Keratinocyte (primary cell): ENCODE measurements at regions not wholly inside any gene's neighbourhood (a gene's known extent, or its start where the extent isn't known, plus 50 kb on each side); places are given as distances from the start of the nearest gene placed in this dataset.

Experiments
- DNase-seq: peaks from one replicate; pipeline ENCODE4 v3.0.0-alpha.2; 2011; ENCODE audit warnings: low read depth, missing footprints, low spot score
- FAIRE-seq: peaks from 2 replicates; lab custom pipeline; 2011; peaks lifted over from hg19 to GRCh38; lab: Jason Lieb, UNC
- H2AFZ ChIP-seq: 2 replicates; pipeline ENCODE4 v1.6.0; 2012; ENCODE audit warnings: low read length, control low read depth, inconsistent platforms; ENCODE audit not compliant: control insufficient read depth
- H3K27ac ChIP-seq: 2 replicates; pipeline ENCODE4 v1.5.1; 2011; ENCODE audit warnings: low read length; ENCODE audit not compliant: control insufficient read depth, insufficient read depth
- H3K27me3 ChIP-seq: 3 replicates; pipeline ENCODE4 v1.6.0; 2011; ENCODE audit warnings: low read length; ENCODE audit not compliant: control insufficient read depth, insufficient read depth; ENCODE audit errors: extremely low read depth
- H3K36me3 ChIP-seq, 2 experiments: 2 replicates in 1 of 2; 3 replicates in 1 of 2; pipeline ENCODE4 v1.5.1; 2011; ENCODE audit warnings: low read length in 2 of 2, mild to moderate bottlenecking in 1 of 2; ENCODE audit not compliant: control insufficient read depth in 2 of 2, insufficient read depth in 2 of 2; ENCODE audit errors: extremely low read depth in 1 of 2
- H3K4me1 ChIP-seq: 3 replicates; pipeline ENCODE4 v1.5.1; 2011; ENCODE audit warnings: low read length; ENCODE audit not compliant: control insufficient read depth, insufficient read depth; ENCODE audit errors: extremely low read depth
- H3K4me2 ChIP-seq: 3 replicates; pipeline ENCODE4 v1.6.0; 2011; ENCODE audit warnings: low read depth, low read length; ENCODE audit not compliant: control insufficient read depth, insufficient read depth; ENCODE audit errors: extremely low read depth
- H3K4me3 ChIP-seq, 3 experiments: fragments of 200-600 bp in 1 of 3; sonication (generic) in 1 of 3; 2 replicates in 2 of 3; 3 replicates in 1 of 3; pipeline ENCODE4 v1.5.1; 2011 to 2016; ENCODE audit warnings: low read length in 3 of 3, mild to moderate bottlenecking in 3 of 3, control low read depth in 2 of 3, inconsistent platforms in 1 of 3, low read depth in 1 of 3, mixed read lengths in 1 of 3, mixed run types in 1 of 3, moderate library complexity in 1 of 3; ENCODE audit not compliant: control insufficient read depth in 2 of 3, insufficient read depth in 2 of 3; ENCODE audit errors: extremely low read depth in 1 of 3
- H3K79me2 ChIP-seq: 2 replicates; pipeline ENCODE4 v1.6.0; 2012; ENCODE audit warnings: low read length; ENCODE audit not compliant: control insufficient read depth, insufficient read depth
- H3K9ac ChIP-seq: 3 replicates; pipeline ENCODE4 v1.6.0; 2011; ENCODE audit warnings: low read length; ENCODE audit not compliant: control insufficient read depth, insufficient read depth; ENCODE audit errors: extremely low read depth
- H3K9me1 ChIP-seq: 3 replicates; pipeline ENCODE4 v1.6.0; 2011; ENCODE audit warnings: low read length; ENCODE audit not compliant: control insufficient read depth, insufficient read depth; ENCODE audit errors: extremely low read depth
- H3K9me3 ChIP-seq: 2 replicates; pipeline ENCODE4 v1.5.1; 2012; ENCODE audit warnings: low read depth, low read length; ENCODE audit not compliant: control insufficient read depth
- H4K20me1 ChIP-seq: 3 replicates; pipeline ENCODE4 v1.6.0; 2011; ENCODE audit warnings: low read length; ENCODE audit not compliant: control insufficient read depth, insufficient read depth; ENCODE audit errors: extremely low read depth
- CTCF ChIP-seq, 3 experiments: IDR thresholded peaks in 1 of 3; conservative IDR thresholded peaks in 1 of 3; optimal IDR thresholded peaks in 1 of 3; 2 replicates in 2 of 3; 3 replicates in 1 of 3; pipeline versions ENCODE3 to v1.5.1; 2011; ENCODE audit warnings: low read length in 3 of 3, mild to moderate bottlenecking in 3 of 3, moderate library complexity in 2 of 3, control low read depth in 1 of 3, inconsistent platforms in 1 of 3; ENCODE audit not compliant: insufficient read depth in 2 of 3; ENCODE audit errors: extremely low read depth in 1 of 3
- EZH2 ChIP-seq: IDR thresholded peaks from one replicate; pipeline ENCODE4 v1.6.1; 2012; ENCODE audit warnings: inconsistent platforms, mild to moderate bottlenecking, low read length, moderate library complexity
- dilution Hi-C: fragments of 300-500 bp; cut with MboI; formaldehyde crosslinking; loops from one replicate; pipeline ENCODE4 v1.7.0; 2020; ENCODE audit warnings: low sequenced_read_pairs; ENCODE audit not compliant: extremely low pct_ligation_motif_present

DNA sequence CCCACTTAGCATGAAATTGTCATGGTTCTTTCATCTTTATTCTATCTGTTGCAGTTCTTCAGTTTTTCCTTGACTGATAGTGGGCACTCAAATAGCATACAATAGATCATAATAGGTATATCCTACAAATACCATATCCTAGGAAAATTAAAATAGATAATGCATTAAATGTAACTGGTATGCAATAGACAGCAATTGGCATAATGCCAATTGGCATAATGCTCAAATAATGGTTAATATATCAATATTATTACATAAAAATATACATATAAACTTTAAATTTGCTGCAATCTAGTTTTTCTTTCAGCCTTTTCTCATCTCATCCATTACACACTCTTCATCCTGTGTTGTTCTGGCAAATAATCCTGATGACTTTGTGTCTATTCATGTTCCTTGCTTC lies 814.6 kb upstream of the TMPRSS15 start:
- dilution Hi-C loops: no loop called here
- H3K9ac ChIP-seq: no peak overlapping the region
- H3K9me1 ChIP-seq: no peaks in the 10 kb centered on the region
- TF ChIP-seq EZH2: no peak
- no peak for TF ChIP-seq CTCF (optimal IDR thresholded peaks at IDR 0.05 in 1 of 3, IDR thresholded peaks at IDR 0.05 in 1 of 3, conservative IDR thresholded peaks at IDR 0.05 in 1 of 3; ENCODE audit: extremely low read depth in 1 of 3, insufficient read depth in 2 of 3, low read length in 3 of 3)
- no peaks in the 10 kb centered on the region for H3K9me3 ChIP-seq
- H3K27ac ChIP-seq: no peak overlapping the region
- no peaks in the 10 kb centered on the region for H3K36me3 ChIP-seq
- H2AFZ ChIP-seq: no peak overlapping the region
- no peak overlapping the region for H3K4me2 ChIP-seq
- DNase-seq (no peak), FAIRE-seq (no peak)
- H3K4me3 ChIP-seq: no peak overlapping the region
- H4K20me1 ChIP-seq: no peaks in the 10 kb centered on the region
- no peaks in the 10 kb centered on the region for H3K4me1 ChIP-seq
- H3K79me2 ChIP-seq: no peaks in the 10 kb centered on the region
- H3K27me3 ChIP-seq: no peaks in the 10 kb centered on the region

GRCh38 chr21:19224090-19224489 lies 820.5 kb upstream of the TMPRSS15 start:
- no peak overlapping the region for H3K27ac ChIP-seq
- H3K9me1 ChIP-seq: no peaks in the 10 kb centered on the region
- H3K9ac ChIP-seq: no peak overlapping the region
- no peak overlapping the region for H3K4me3 ChIP-seq
- H3K9me3 ChIP-seq: peaks cover 3% of the 10 kb centered on the region
- no peaks in the 10 kb centered on the region for H4K20me1 ChIP-seq
- DNase-seq (no peak), FAIRE-seq (no peak)
- H3K79me2 ChIP-seq: no peaks in the 10 kb centered on the region
- H3K36me3 ChIP-seq: no peaks in the 10 kb centered on the region
- dilution Hi-C loops: no loop called here
- TF ChIP-seq CTCF (optimal IDR thresholded peaks at IDR 0.05 in 1 of 3, IDR thresholded peaks at IDR 0.05 in 1 of 3, conservative IDR thresholded peaks at IDR 0.05 in 1 of 3; ENCODE audit: extremely low read depth in 1 of 3, insufficient read depth in 2 of 3, low read length in 3 of 3): no peak
- TF ChIP-seq EZH2: no peak
- H2AFZ ChIP-seq: no peak overlapping the region
- H3K27me3 ChIP-seq: no peaks in the 10 kb centered on the region
- no peaks in the 10 kb centered on the region for H3K4me1 ChIP-seq
- H3K4me2 ChIP-seq: no peak overlapping the region
